HG03103 (cell line): ENCODE measurements at regions not wholly inside any gene's neighbourhood (a gene's known extent, or its start where the extent isn't known, plus 50 kb on each side); places are given as distances from the start of the nearest gene placed in this dataset.
"Not testable (repeated sequence)": the region's sequence is repeated elsewhere in the genome, so short reads cannot be mapped to it uniquely, and the experiment has no call there.

ENCODE experiments used
- ATAC-seq: cut with Tn5 transposase; IDR thresholded peaks from one replicate; pipeline ENCODE4 v1.9.1; 2021; ENCODE audit warnings: low read depth; ENCODE audit not compliant: unreplicated experiment

DNA sequence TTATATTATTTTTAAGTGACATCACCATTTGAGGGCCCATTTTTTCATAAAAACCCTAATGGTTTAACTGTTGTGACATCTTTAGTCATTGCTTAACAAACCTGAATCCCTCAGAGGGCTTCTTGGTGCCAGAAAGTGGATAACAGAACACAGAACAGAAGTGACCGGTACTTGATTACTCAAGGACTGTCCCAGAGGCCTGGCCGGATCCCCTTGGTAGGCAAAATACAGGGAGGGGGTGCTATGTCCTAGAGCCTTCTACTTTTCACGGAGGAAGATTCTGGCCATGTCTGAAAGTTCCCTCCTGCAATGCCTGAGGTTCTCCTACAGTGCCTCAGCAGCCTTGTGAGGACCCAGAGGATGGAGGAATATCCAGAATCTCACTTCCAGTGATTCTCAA lies 94.3 kb upstream of the DCLK2 start:
- ATAC-seq = no peak

DNA sequence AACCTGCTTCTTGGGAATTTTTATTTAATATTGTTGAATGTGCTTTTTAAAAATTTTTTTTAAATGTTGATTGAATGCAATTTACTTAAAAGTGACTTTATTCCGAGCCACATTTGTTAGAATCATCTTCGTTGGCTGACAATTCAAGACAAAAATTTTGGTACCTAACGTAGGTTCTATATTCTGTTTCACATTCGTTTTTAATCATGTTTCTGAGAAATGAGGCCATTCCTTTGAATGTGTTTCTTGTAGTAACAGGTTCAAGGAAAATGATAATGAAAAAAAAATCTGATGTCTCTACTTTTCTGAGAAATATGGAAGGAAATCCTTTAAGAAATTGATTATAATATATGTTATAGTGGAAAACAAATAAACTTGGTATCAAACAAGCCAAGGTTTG lies 92.3 kb upstream of the DCLK2 start:
- no peak for ATAC-seq

DNA sequence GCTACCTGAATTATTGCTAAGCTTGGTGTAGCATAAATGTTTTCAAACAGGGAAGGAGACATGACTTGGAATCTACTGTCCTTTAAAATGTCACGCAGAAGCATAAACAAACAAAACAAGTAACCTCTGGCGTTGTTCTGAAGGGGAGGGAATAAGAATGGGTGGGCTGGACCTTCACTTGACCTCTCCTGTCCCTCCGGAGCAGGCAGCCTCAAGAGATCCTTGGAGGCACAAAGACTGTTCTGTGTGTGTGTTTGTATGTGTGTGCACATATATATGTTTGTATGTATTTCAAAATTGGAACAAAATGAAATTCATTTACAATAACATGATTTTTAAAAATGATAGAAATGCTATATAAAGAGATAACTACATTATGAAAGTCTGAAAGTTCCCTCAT lies 91.3 kb upstream of the DCLK2 start:
- ATAC-seq = no peak

DNA sequence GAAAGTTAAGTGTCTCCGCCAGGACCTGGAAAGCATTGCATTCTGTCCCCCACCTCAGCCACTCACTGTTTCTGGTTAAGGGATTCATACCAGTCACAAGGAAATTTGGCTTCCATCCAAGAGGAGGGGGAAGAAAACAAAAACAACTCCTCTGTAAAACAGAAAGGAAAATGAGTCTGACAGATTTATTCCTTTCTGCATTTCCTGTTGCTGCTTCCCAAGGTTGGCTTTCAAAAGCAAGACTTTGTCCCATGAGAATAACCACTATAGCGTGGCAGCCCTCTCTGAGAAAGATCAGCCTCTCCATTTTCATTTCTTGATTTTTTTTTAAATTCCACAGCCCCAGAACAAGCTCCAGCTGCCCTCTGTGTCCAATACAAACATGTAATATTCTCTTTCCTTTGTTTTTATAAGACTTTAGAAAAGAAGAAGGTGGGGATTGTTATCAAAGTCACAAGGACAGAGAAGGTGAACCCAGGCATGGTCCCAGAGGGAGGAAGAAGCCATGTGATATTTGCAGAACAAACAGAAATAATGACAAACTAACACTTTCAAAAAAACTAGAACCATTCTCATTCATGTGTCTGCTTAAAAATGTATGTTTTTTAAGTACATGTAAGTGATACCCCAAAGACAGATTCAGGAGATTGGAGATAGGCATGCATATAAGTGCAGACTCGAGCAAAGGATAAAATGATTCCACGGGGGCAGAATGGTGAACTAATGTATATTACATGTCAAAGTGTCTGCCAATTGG lies 90.7 kb upstream of the DCLK2 start:
- no peak for ATAC-seq

DNA sequence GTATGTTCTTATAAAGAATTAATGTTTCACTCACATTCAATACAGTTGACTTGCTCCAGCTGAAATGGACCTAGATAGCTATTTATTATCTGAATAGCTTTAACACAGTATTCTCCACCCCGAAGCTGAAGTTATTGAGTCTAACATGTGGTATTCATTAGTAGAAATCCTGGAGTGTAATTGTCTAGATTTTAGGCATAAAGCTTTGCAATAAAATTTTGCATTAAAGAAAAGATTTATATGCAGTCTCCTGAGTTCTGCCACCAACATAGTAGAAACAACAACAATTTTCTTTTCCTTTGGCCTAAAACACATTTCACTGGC lies 90.2 kb upstream of the DCLK2 start:
- no peak for ATAC-seq

DNA sequence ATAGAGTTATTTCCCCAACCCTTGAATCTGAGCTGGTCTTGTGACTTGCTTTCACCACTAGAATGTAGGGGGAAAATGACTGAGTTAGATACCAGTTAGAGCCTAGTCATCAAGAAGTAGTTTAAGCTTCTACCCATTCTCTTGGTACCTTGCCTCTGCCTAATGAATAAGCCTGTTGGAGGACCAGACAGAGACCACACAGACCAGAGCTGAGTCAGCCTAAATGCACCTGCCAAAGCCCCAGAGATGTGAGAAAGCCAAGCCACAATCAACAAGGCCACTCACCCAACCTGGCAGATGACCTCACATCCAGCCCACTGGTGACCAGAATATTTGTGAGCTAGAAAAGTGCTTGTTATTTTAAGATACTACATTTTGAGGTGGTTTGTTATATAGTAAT lies 85.2 kb upstream of the DCLK2 start:
- no peak for ATAC-seq

DNA sequence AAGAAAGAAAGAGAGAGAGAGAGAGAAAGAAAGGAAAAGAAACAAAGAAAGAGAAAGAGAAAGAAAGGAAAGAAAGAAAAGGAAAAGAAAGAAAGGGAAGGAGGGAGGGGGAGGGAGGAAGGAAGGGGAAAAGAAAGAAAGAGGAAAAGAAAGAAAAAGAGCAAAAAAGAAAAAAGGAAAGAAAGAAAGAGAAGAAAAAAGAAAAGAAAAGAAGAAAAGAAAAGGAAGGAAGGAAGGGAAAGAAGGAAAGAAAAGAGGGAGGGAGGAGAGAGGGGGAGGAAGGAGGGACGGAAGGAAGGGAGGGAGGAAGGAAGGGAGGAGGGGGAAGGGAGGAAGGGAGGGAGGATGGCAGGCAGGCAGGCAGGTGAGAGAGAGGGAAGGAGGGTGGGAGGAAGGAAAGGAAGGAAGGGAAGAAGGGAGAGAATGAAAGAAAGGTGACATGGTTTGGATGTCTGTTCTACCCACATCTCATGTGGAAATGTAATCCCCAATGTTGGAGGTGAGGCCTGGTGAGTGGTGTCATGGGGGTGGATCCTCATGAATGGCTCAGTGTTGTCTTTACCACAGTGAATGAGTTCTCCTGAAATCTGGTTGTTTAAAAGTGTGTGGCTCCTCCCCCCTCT lies 83.0 kb upstream of the DCLK2 start:
- ATAC-seq = no peak

DNA sequence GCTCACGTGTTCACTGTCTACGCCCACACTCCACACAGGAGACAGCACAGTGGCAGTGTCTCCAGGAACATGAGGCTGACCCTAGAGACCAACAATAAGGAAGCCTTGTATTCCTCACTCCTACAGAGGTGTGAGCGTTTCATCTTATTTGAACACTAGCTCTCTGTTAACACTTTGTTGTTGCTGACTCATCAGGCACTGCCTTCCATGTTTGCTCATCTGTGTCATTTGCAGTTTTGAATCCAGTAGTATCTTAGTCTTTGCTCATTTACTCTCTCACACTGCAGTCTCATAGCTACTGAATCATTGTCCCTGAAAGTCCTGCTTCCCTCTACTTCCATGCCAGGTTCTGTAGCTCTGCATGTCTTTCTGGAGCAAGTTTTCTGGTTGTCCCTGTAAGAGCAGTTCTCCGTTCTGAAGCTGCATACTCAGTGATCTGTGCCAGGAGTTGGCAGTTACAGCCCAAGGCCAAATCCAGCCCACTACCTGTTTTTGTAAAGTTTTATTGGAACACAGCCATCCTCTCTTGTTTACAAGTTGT lies 80.3 kb upstream of the DCLK2 start:
- ATAC-seq = no peak

DNA sequence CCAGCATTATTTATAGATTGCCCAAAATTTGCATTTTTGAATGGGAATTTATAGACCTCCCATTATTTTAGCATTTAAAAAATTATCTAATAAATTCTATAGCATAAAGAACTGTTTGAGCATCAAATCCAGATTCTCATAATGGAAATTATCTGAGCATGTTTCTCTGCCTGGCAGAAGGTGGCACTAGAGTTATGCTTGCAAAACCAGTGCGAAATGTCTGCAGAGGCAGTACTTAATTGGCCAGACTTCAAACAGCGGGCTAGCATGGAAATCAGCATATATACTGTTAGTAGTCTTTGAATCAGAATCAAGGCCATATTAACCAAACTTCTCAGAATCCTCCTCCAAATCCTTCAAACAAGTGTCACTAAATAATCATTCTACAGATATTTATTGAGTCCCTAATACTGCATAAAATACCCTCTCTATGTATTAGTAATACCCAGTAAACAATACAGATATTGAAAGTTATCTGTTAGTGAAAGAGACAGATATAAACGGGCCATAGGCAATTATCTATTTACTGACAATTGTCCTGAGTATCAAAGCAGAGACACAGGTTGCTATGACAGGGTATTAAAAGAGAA lies 78.7 kb upstream of the DCLK2 start:
- ATAC-seq = no peak

DNA sequence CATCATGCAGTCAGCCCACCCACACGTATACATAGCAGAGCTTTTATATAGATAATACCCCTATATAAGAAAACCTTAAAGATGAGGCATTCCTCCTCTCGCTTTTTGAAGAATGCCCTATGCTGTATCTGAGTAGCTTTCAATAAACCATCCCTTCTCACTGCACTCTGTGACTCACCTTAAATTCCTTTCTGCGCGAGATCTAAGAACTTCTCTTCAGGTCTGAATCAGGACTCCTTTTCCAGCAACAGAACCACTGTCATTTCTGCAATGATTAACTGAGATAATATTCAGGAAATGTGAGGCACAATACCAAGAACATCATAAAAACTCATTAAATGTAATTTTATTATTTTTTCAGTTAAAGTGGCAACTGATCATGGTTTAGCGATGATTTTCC lies 76.4 kb upstream of the DCLK2 start:
- ATAC-seq = no peak

DNA sequence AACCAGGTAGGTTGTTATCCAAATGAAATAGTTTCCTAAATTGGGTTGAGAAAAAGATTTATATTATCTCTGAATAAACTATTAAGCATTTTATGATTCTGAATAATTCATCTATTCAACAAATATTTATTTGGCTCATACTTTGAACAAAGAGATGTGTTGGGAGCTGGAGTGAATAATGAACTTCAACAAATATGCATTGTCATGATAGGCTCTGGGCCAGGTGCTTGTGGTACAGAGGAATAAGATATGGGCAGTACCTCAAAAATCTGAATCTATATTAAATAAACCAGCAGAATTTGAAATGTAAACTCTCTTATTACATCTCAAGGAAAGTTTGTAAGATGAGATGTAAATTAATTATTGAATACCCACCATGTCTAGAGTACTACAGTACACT lies 75.7 kb upstream of the DCLK2 start:
- no peak for ATAC-seq

DNA sequence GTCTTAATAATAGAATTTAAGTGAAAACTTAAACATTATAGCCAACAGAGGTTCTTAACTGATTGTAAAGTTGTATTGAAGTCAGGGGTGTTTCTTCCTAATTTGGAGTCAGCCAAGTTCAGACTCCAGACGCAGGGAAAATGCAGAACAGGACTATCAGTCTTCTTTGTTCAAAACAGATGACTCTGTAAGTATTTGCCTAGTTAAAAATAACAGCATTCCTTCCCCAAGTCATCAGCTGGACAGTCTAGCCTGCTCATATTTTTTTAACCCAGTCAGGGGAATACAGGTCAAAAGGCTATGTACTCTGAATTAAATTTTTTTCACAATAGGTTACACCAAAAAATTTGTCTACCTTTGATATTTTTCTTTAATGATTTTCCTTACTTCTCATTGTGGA lies 73.8 kb upstream of the DCLK2 start:
- no peak for ATAC-seq

DNA sequence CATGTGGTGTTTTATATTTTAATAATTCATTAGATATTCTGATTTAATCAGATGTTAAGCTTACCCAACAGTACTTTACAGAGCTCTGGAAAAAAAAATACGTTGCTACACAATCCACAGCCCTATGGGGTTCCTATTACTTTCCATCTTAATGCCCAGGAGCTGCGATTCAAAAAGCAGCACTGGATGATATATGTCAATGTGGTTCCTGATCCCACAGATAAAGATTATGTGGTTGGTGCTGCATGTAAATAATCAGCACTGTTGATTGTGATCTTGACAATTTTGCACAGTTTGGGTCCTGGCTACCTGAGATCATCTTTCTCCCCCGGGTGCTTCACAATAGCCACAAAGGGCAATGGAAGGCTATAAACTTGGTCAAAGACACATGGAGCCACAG lies 72.7 kb upstream of the DCLK2 start:
- no peak for ATAC-seq

DNA sequence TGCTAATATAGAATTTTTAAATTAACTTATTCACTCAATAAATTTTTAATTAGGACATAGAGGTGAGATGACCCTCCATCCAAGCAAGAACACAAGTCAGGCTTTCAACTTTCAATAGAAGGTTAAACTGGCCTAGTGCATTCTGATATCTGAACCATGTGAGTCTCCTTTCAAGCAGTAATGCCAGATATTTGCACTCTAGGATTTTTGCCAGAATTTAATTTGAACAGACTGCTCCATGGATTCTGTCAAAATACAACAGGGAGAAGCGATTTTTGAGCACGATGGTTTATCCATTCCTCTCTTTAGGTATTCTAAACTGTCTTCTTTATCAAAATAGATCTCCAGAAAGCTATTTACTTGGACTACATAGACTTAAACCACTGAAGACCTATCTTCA lies 72.0 kb upstream of the DCLK2 start:
- ATAC-seq = no peak

DNA sequence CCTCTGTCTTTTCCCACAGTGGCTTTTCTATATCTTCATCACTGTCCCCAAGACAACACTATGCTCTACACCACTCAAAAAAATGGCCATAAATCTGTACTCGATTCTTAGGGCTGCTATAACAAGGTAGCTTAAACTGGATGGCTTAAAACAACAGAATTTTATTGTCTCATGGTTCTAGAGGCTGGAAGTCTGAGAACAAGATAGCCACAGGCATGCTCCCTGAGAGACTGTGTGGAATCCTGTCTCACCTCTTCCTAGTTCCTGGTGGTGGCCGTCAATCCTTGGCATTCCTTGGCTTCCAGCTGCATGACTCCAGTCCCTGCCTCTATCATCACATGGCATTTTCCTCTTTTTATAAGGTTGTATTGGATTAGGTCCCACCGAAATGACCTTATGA lies 70.7 kb upstream of the DCLK2 start:
- ATAC-seq = no peak

DNA sequence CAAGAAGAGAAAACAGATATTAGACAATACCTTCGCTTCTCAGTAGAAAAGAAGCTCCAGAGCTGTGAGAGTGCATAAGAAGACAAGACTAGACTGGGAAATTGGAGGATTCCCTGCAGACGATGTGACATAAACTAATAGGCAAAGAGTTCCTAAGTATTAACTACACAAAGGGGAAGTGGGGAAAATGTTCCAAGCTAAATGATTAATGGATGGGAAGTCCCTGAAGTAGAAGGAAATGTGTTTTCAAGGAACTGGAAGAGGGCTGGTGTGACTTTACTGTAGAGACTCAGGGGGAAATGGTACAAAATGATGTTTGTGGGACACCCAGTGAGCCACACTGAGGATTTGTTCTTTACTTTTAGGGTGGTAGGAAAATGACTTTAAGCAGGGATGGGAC lies 69.7 kb upstream of the DCLK2 start:
- ATAC-seq = no peak

DNA sequence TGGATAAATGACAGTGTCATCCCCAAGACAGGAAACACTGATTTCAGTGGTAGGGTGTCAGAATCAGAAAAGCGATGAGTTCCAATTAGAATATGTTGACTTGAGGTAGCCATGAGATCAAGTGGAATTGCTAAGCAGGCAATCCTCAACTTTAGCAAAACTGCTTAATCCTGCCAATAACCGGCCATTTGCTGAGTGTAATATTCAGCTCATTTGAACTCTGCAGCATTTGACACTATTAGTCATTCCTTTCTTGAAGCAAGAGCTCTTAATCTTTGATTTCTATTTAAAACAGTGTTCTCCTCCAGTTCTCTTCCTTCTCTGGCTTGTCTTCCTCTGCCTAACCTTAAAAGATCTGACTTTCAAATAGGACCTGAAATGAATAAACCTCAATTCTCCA lies 68.7 kb upstream of the DCLK2 start:
- ATAC-seq = no peak

DNA sequence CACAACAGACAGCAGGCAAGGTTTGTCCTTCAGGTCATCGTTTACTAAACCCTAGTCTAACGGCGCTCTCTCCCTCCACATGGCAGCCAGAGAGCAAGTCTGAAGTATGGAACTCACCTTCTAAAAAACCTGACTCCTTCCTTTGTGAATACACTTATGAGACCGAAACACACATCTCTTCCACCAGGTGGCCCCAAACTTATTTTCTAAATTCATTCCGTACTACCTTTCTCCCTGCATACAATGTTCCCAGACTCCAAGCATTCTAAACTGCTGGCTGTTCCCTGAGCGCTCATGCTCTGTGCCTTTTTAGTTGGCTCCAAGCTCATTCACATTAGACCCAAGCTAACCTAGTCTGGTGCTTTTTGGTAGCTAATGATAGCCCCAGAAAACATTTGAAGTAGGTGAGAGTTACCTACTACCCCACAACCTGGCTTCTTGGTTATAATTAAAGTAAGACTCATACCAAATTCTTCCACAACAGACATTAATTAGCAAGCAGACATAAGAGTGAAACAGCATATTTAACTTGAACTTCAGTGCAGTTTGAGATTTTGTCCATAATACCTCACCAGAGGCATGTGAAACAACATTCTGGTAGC lies 67.6 kb upstream of the DCLK2 start:
- ATAC-seq = peak; percentile 68

DNA sequence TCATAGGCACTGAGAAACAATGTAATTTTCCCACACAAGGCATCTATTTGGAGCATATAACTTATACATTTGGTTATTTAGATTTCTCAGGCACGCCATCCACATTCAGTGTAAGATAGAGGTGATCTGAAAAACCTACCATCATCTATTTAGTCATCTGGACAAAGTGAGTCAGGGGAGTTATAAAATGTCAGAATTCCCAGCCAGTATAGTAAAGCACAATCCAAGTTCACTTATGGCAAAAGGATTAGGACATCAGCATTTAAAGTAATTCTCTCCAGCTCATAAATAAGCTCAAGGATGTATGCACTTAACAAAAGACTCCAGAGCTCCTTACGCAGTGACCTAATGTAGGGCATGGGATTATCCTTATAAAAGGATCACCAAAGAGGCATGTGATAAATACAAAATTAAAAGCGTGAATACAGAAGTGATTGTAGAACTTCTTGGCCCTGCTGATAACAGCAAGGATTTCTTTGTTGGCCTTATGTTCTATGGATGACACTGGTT lies 65.3 kb upstream of the DCLK2 start:
- no peak for ATAC-seq

DNA sequence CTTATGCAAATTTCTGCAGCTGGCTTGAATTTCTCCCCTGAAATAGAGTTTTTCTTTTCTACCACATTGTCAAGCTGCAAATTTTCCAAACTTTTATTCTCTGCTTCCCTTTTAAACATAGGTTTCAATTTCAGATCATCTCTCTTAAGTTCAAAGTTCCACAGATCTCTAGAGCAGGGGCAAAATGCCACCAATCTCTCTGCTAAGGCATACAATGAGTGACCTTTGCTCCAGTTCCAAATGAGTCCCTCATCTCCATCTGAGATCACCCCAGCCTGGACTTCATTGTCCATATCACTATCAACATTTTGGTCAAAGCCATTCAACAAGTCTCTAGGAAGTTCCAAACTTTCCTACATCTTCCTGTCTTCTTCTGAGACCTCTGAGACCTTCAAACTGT lies 62.3 kb upstream of the DCLK2 start:
- not testable (repeated sequence) for ATAC-seq

DNA sequence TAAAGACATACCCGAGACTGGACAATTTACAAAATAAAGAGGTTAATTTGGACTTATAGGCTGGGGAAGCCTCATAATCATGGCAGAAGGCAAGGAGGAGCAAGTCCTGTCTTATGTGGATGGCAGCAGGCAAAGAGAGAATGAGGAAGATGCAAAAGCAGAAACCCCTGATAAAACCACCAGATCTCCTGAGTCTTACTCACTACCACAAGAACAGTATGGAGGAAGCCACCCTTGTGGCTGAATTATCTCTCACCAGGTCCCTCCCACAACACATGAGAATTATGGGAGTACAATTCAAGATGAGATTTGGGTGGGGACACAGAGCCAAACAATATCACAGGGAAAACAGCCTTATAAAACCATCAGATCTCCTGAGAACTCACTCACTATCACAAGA lies 61.6 kb upstream of the DCLK2 start:
- not testable (repeated sequence) for ATAC-seq
